Psoas muscle (tissue), 7 donors: ENCODE measurements at regions not wholly inside any gene's neighbourhood (a gene's known extent, or its start where the extent isn't known, plus 50 kb on each side); places are given as distances from the start of the nearest gene placed in this dataset.

Experiments
- ATAC-seq, 4 donors: fragments of 200-7000 bp; cut with Tn5 transposase; one replicate each; pipeline ENCODE4 v1.9.1; 2020; ENCODE audit warnings: moderate library complexity in 3 of 4, mild to moderate bottlenecking in 2 of 4
- DNase-seq, 2 donors: peaks; one replicate each; pipeline ENCODE4 v3.0.0-alpha.2; 2020
- H3K27ac ChIP-seq: fragments of 200-600 bp; one replicate; pipeline ENCODE4 v1.8.0; 2022
- H3K27me3 ChIP-seq, 3 donors: fragments of 200-600 bp in 1 of 3; one replicate each; pipeline versions ENCODE4 v1.6.1 to v1.8.0; 2013 to 2022; ENCODE audit warnings: low read length in 2 of 3, mild to moderate bottlenecking in 2 of 3, moderate library complexity in 1 of 3; ENCODE audit not compliant: insufficient read depth in 3 of 3
- H3K36me3 ChIP-seq, 2 donors: fragments of 200-600 bp in 1 of 2; one replicate each; pipeline versions ENCODE4 v1.6.1 to v1.8.0; 2013 to 2022; ENCODE audit warnings: low read depth in 1 of 2, mild to moderate bottlenecking in 1 of 2, moderate library complexity in 1 of 2; ENCODE audit not compliant: insufficient read depth in 1 of 2
- H3K4me1 ChIP-seq: fragments of 200-600 bp; one replicate; pipeline ENCODE4 v1.8.0; 2022
- H3K4me3 ChIP-seq: fragments of 200-600 bp; one replicate; pipeline ENCODE4 v1.8.0; 2022; ENCODE audit warnings: mild to moderate bottlenecking
- H3K9me3 ChIP-seq: fragments of 200-600 bp; one replicate; pipeline ENCODE4 v1.8.0; 2022
- WGBS, 3 donors: extraction: QIAGEN DNeasy Blood & Tissue Kit; methylation state at CpG; one replicate each; pipeline versions ENCODE4 v1.1.6 to v1.1.7; 2013; 5-methylcytosine and 5-hydroxymethylcytosine counted together
- intact Hi-C, 2 donors: fragments of 100-400 bp; cut with DNase I; formaldehyde crosslinking; loops; one replicate each; pipeline versions ENCODE4 v1.11.0 to v1.14.2; 2022
- TF ChIP-seq, protein P1 (sequence below): fragments of 200-600 bp; IDR thresholded peaks from one replicate; pipeline ENCODE4 v1.8.0; 2022; ENCODE audit warnings: antibody characterized with exemption
- donor health status: healthy with polysubstance abuse.
- donor health status: DM: no; HTN: no; CAD: no; lungs with moderate emphysema.
- donor health status: Bipolar disorder and iron deficiency.
- donor health status: healthy.
- donor health status: DM: yes; HTN: yes; CAD: no.
- donor health status: DM: no; HTN: no; CAD: no.
- donor health status: DM: yes; HTN: yes; CAD: no.

DNA sequence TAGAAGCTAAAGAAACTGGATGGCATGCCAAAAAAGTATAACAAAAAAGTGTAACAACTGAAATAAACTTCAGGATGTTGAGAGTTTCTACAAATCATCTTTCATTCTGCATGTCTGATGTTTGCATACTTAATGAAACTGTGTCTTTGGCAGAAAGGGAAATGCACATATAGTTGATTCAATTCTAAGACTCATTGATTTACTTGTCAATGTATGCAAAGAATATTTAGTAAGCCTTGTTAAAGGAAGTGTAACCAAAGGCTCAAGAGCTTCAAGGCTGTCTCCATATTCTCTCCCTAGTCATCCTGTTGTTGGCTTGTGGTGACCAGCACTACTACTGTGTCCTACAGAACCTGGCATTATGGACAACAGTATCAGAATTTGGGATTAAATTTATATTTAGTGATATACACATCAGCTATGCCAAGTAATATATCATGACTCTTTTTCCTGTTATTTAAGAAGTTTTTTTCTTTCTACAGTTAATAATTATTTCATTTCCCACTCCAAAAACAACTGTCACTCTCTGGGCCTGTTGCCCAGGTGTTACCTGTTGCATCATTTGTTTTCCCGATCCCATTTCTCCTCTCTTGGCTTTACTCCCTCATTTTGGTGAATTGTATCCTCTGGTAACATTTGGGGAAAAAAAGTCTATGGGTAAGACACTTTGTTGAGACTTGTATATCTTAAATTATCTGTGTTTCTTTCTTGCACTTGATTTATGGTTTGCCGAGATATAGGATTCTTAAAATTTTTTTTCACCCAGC, 226.6 kb upstream of the BMPER start:
- no peak overlapping the region for H3K27ac ChIP-seq
- 78 to 82% (median 79%) methylated on average over 2 of the region's 2 CpGs for WGBS, 3 donors
- ATAC-seq = no peak
- DNase-seq = no peak
- H3K36me3 ChIP-seq = no peaks in the 10 kb centered on the region
- H3K9me3 ChIP-seq = peaks cover 7% of the 10 kb centered on the region
- H3K4me3 ChIP-seq = no peak overlapping the region
- TF ChIP-seq, protein P1, sequence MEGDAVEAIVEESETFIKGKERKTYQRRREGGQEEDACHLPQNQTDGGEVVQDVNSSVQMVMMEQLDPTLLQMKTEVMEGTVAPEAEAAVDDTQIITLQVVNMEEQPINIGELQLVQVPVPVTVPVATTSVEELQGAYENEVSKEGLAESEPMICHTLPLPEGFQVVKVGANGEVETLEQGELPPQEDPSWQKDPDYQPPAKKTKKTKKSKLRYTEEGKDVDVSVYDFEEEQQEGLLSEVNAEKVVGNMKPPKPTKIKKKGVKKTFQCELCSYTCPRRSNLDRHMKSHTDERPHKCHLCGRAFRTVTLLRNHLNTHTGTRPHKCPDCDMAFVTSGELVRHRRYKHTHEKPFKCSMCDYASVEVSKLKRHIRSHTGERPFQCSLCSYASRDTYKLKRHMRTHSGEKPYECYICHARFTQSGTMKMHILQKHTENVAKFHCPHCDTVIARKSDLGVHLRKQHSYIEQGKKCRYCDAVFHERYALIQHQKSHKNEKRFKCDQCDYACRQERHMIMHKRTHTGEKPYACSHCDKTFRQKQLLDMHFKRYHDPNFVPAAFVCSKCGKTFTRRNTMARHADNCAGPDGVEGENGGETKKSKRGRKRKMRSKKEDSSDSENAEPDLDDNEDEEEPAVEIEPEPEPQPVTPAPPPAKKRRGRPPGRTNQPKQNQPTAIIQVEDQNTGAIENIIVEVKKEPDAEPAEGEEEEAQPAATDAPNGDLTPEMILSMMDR = no peak
- intact Hi-C loops = no loop called here
- H3K27me3 ChIP-seq = no peaks in the 10 kb centered on the region
- no peaks in the 10 kb centered on the region for H3K4me1 ChIP-seq

DNA sequence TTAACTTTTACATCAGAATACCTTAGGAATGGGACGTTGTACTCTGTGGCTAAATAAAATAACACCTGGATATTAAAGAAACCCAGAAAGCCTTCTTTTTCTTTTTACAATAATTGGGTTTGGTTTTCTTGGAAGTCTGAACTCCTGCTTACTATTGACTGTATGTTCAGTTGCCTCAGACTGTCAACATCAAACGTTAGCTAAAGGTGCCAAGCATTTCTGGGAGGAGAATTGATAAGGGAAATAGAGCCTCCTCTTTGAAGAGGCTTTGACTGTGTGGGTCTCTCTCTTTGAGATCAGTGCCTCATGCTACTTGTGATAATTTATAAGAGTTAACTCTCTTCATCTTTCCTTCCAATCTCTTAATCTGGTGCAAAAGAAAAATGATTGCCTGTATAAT, 224.7 kb upstream of the BMPER start:
- no peak for DNase-seq
- WGBS, 3 donors = 89 to 93% (median 89%) methylated on average over 2 of the region's 2 CpGs
- Histone ChIP-seq H3K36me3 (no peaks in the 10 kb centered on the region), H3K27me3 (no peaks in the 10 kb centered on the region), H3K4me3 (no peak overlapping the region), H3K9me3 (peaks cover 7% of the 10 kb centered on the region), H3K27ac (no peak overlapping the region), H3K4me1 (no peaks in the 10 kb centered on the region)
- no peak for ATAC-seq
- TF ChIP-seq, protein P1 = no peak
- intact Hi-C loops = no loop called here

DNA sequence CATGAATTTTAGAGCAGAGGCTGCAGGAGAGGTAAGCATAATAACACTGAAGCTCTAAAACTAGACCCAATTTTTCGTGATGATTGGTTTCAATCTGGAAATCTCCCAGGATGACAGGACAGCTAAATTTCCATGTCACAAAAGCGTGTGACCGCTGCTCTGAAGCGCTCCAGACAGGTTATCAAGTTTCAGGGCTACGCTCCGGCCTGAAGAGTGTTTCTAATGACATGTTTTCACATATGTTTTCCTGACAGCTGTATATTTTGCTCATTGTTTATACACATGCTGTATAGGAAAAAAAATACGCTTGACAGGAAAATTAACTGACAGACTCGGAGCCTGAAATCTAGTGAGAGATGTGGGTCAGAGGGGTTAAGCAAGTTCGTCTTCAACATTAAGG, 219.8 kb upstream of the BMPER start:
- DNase-seq (no peak), ATAC-seq (peak in 3 of 4 donors; percentile 60 to 83 (median 65))
- H3K4me3 ChIP-seq = no peak overlapping the region
- no peaks in the 10 kb centered on the region for H3K36me3 ChIP-seq
- intact Hi-C loops = no loop called here
- H3K27me3 ChIP-seq = no peaks in the 10 kb centered on the region
- H3K27ac ChIP-seq = peak overlapping the region; percentile 48
- TF ChIP-seq, protein P1 = no peak
- H3K9me3 ChIP-seq = no peaks in the 10 kb centered on the region
- 57 to 67% (median 60%) methylated on average over 9 of the region's 9 CpGs for WGBS, 3 donors
- peaks cover 8% of the 10 kb centered on the region for H3K4me1 ChIP-seq

DNA sequence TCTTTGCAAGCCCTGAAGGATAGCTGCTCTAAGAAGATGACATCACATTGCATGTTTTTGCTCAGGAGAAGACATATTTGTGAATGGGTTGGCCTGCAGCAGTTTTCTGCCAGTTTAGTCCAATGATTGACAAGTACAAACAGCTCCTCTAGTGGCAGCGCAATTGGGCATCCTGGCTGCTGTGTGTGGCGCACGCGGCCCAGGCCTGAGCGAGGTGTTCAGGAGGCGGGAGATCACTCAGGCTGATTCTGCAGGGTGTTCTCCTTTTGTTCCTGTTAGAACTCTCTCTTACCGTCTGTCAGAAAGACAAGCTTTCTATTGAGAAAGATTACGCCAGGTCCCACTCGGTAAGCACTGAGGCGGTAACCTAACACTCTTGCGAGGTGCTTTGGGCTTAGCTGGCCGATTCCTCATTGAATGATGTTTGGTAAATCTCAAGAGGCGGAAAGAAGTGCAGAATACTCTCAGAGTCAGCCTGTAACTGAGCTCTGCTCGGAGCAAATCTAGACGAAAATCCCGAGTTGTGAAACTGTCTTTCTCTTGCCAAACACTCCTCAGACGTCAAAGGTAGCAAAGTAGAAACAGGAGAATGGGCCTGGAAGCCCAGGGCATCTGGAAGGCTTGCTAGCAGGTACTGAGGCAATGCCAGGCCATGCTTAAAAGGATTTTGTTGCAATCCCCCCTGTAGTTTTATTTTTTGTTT, 219.2 kb upstream of the BMPER start:
- no peak overlapping the region for H3K4me3 ChIP-seq
- peaks cover 8% of the 10 kb centered on the region for H3K4me1 ChIP-seq
- intact Hi-C loops = no loop called here
- DNase-seq (peak in 1 of 2 donors; percentile 53), ATAC-seq (peak; percentile 54 to 86 (median 76))
- H3K36me3 ChIP-seq = no peaks in the 10 kb centered on the region
- no peaks in the 10 kb centered on the region for H3K27me3 ChIP-seq
- peak overlapping the region; percentile 48 for H3K27ac ChIP-seq
- no peaks in the 10 kb centered on the region for H3K9me3 ChIP-seq
- TF ChIP-seq, protein P1 = no peak
- 59 to 71% (median 65%) methylated on average over 17 of the region's 17 CpGs for WGBS, 3 donors
